GM12865 (cell line): ENCODE measurements at regions not wholly inside any gene's neighbourhood (a gene's known extent, or its start where the extent isn't known, plus 50 kb on each side); places are given as distances from the start of the nearest gene placed in this dataset.

Source experiments
- DNase-seq: peaks from one replicate; pipeline ENCODE4 v3.0.0; 2010; ENCODE audit warnings: low read depth
- H3K4me3 ChIP-seq: 2 replicates; pipeline ENCODE4 v1.5.1; 2011; ENCODE audit warnings: mild to moderate bottlenecking, low read depth, low read length, control low read depth
- CTCF ChIP-seq: IDR thresholded peaks from 2 replicates; pipeline ENCODE4 v1.5.1; 2011; ENCODE audit warnings: low read length, control low read depth, low read depth, inconsistent platforms; ENCODE audit not compliant: insufficient read depth; ENCODE audit errors: missing control alignments

GRCh38 chr3:31179768-31180167, 285.3 kb upstream of the GADL1 start:
- no peak for DNase-seq
- TF ChIP-seq CTCF = no peak
- H3K4me3 ChIP-seq = no peak overlapping the region

- no peak overlapping the region for H3K4me3 ChIP-seq
- no peak for TF ChIP-seq CTCF
- DNase-seq = no peak
Measured at GRCh38 chr3:31180274-31180673, 285.8 kb upstream of the GADL1 start.

GRCh38 chr3:31181661-31182060, 287.2 kb upstream of the GADL1 start:
- no peak overlapping the region for H3K4me3 ChIP-seq
- no peak for DNase-seq
- no peak for TF ChIP-seq CTCF

GRCh38 chr3:31182661-31183060, 288.2 kb upstream of the GADL1 start:
- DNase-seq = no peak
- H3K4me3 ChIP-seq = no peak overlapping the region
- TF ChIP-seq CTCF = no peak

DNA sequence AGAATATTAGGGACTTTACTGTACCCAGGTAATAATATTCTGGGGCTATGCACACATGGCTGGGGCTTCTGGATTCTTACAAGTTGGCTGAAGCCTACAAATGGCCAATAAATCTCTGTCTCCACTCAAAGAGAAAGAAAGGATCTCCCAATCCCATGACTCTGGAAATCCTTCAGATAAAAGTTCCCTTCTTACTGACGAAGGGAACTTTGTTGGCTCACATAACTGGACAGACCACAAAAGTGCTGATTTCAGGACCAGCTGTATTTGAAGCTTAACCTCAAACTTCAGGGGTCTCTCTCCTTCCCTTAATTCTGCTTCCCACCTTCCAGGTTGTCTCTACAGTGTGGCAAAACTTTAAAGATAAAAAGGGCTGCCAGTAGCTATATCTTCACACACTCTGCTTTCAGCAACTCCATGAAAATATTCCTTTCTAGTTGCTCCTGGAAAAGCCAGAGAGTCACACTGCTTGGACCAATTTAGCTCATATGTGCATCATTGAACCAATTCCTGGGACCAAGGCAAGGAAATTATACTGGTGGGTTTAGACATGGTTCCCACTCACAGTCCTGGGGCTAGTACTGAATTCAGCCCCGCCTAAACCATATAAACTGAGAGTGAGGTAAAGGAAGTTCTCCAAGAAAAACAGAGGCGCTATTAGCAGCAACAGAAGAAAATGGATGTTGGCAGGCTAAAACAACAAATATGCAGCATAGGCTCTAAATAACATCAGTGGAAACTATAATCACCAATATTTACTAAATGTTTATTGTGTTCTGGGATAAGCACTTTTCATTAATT, 290.0 kb upstream of the GADL1 start:
- TF ChIP-seq CTCF = no peak
- no peak overlapping the region for H3K4me3 ChIP-seq
- DNase-seq = no peak

DNA sequence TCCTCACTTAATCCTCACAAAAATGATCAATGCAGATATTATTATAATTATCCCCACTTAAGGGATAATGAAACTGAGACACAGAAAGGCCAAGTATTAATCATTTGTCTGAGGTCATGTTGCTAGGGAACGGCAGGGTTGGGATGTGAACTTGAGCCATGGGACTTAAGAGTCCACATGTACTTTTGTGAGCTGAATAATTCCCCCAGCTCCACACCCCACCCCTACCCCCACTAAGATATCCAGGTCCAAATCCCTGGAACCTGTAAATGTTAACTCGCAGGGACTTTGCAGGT, 290.5 kb upstream of the GADL1 start:
- no peak for DNase-seq
- no peak for TF ChIP-seq CTCF
- no peak overlapping the region for H3K4me3 ChIP-seq

DNA sequence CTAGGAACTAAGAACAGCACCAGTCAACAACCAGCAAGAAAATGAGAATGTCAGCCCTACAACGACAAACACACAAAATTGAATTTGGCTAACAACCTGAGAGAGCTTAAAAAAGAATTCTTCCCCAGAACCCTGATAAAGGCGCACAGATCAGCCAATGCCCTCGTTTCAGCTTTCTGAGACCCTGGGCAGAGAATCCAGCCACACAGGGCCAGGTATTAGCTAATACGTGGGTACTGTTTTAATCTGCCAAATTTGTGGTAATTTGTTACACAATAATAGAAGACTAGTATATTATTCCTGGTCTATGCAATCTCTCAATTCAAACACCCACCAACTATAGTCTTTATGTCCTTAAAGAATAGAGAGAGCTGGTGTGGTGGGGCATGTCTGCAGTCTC, 291.6 kb upstream of the GADL1 start:
- no peak for TF ChIP-seq CTCF
- no peak for DNase-seq
- no peak overlapping the region for H3K4me3 ChIP-seq
